ENCODE measurements at regions not wholly inside any gene's neighbourhood (a gene's known extent, or its start where the extent isn't known, plus 50 kb on each side); places are given as distances from the start of the nearest gene placed in this dataset.

- H2BK5ac ChIP-seq (ENCODE audit: low read depth, low read length, poor library complexity, severe bottlenecking): peak overlapping the region; percentile 36
- BruUV-seq (replicated peaks): no TSS peak
- intact Hi-C loops (cut with micrococcal nuclease) (no loop called here), in situ Hi-C loops (cut with MboI; ENCODE audit: low sequenced_read_pairs) (no loop called here), dilution Hi-C loops (cut with HindIII; ENCODE audit: low sequenced_read_pairs, unreplicated experiment) (no loop called here)
- DNase-seq: no peak
- H3K27ac ChIP-seq (ENCODE audit: insufficient read depth, low read length): peak overlapping the region; percentile 84; the same call in 1 of the 2 replicates
- peak overlapping the region; percentile 89 for H3K4ac ChIP-seq (ENCODE audit: low read depth, low read length)
- ChIA-PET POLR2A (ENCODE audit: unreplicated experiment) (no interaction called here), CTCF (no interaction called here)
- H3K56ac ChIP-seq (ENCODE audit: extremely low read depth, insufficient read depth, low read length): no peak overlapping the region
- H3K36me3 ChIP-seq (ENCODE audit: control insufficient read depth, insufficient read depth, low read length): no peaks in the 10 kb centered on the region
- H3K18ac ChIP-seq (ENCODE audit: low read depth, low read length): peak overlapping the region; percentile 97
- peak overlapping the region; percentile 97; the same call in 1 of the 3 replicates for H2BK15ac ChIP-seq (ENCODE audit: low read depth, low read length)
- peak overlapping the region; percentile 68; the same call in 1 of the 2 replicates for H2BK120ac ChIP-seq (ENCODE audit: low read depth, low read length)
- no peak for ATAC-seq (ENCODE audit: low read depth)
- no peak overlapping the region for H3K4me3 ChIP-seq (ENCODE audit: insufficient read depth, low read depth, low read length)
- peak overlapping the region; percentile 82 for H2BK20ac ChIP-seq (ENCODE audit: low read depth, low read length)
- H3K9me1 ChIP-seq (ENCODE audit: insufficient read depth, low read length): peaks cover 14% of the 10 kb centered on the region
- no peaks in the 10 kb centered on the region for H3K79me1 ChIP-seq (ENCODE audit: low read depth in 1 of 2, low read length in 2 of 2)
- H3K27me3 ChIP-seq (ENCODE audit: control insufficient read depth, insufficient read depth, low read length): no peaks in the 10 kb centered on the region; the same call in 1 of the 2 replicates
- H3K14ac ChIP-seq (replicated peaks; ENCODE audit: low read depth, low read length): 0 out of 2 replicates have a peak overlapping the region, but pooled peaks have one; percentile 64
- peak overlapping the region; percentile 51 for H2AFZ ChIP-seq (replicated peaks; ENCODE audit: low read length, poor library complexity)
- no peak overlapping the region; the same call in 1 of the 2 replicates for H3K23ac ChIP-seq (ENCODE audit: low read depth, low read length)
- peak overlapping the region; percentile 79; the same call in 1 of the 2 replicates for H4K91ac ChIP-seq (ENCODE audit: insufficient read depth, low read depth, low read length)
- H3K9ac ChIP-seq (ENCODE audit: low read depth, low read length): no peak overlapping the region
- no peak overlapping the region for H2AK9ac ChIP-seq (replicated peaks; ENCODE audit: low read depth, low read length, poor library complexity)
- no CpG with 5 or more reads among the region's 1 CpG for WGBS, 2 experiments (ENCODE audit: extremely low coverage in 2 of 2, insufficient read length in 1 of 2)
- H3K9me3 ChIP-seq (ENCODE audit: control insufficient read depth, insufficient read depth, low read length): 0 out of 2 replicates have a peak, but pooled peaks cover 2% of the 10 kb centered on the region
- no peak overlapping the region for H3K4me2 ChIP-seq (ENCODE audit: low read depth, low read length)
- H3K4me1 ChIP-seq (ENCODE audit: control insufficient read depth, insufficient read depth, low read length): peaks cover 21% of the 10 kb centered on the region
- peak overlapping the region; percentile 45; the same call in 1 of the 2 replicates for H2AK5ac ChIP-seq (ENCODE audit: low read depth, low read length)
- peak; percentile 28; the same call in 1 of the 2 replicates for TF ChIP-seq CEBPB (IDR thresholded peaks at IDR 0.05; ENCODE audit: low read depth, low read length)
- TF ChIP-seq RFX5 (IDR thresholded peaks at IDR 0.05; ENCODE audit: low read depth, low read length): no peak
- peak overlapping the region; percentile 55 to 56; a peak in 2 of 4 replicates for H4K8ac ChIP-seq (ENCODE audit: low read depth in 2 of 2, low read length in 2 of 2)
- no peaks in the 10 kb centered on the region; the same call in 1 of the 2 replicates for H4K20me1 ChIP-seq (ENCODE audit: insufficient read depth, low read length)
- peak overlapping the region; percentile 38; the same call in 1 of the 2 replicates for H4K5ac ChIP-seq (ENCODE audit: low read depth, low read length)
Observed at GRCh38 chr2:38171208-38171855, 95.4 kb upstream of the CYP1B1 start.
